ENCODE measurements at regions not wholly inside any gene's neighbourhood (a gene's known extent, or its start where the extent isn't known, plus 50 kb on each side); places are given as distances from the start of the nearest gene placed in this dataset.
"Not testable (repeated sequence)": the region's sequence is repeated elsewhere in the genome, so short reads cannot be mapped to it uniquely, and the experiment has no call there.

- H3K27ac ChIP-seq (ENCODE audit: control insufficient read depth, insufficient read depth); ATAC-seq; DNase-seq (ENCODE audit: low read depth, low spot score); H3K4me1 ChIP-seq (ENCODE audit: control insufficient read depth, insufficient read depth, low read length); POLR2A ChIA-PET; RAD21 ChIA-PET (ENCODE audit: unreplicated experiment); H3K4me3 ChIP-seq; H3K27me3 ChIP-seq (replicated peaks in 1 of 2; ENCODE audit: control insufficient read depth in 2 of 2, insufficient read depth in 2 of 2, low read length in 1 of 2); BruUV-seq (replicated peaks); H3K4me2 ChIP-seq (ENCODE audit: control insufficient read depth, insufficient read depth); H3K36me3 ChIP-seq (ENCODE audit: control insufficient read depth in 2 of 2, insufficient read depth in 2 of 2, low read length in 1 of 2); H3K9ac ChIP-seq (ENCODE audit: control insufficient read depth, insufficient read depth, low read length); H3K9me3 ChIP-seq (replicated peaks; ENCODE audit: control insufficient read depth, insufficient read depth, low read length); H3K79me2 ChIP-seq (ENCODE audit: control insufficient read depth, insufficient read depth, low read length); H4K20me1 ChIP-seq (ENCODE audit: control insufficient read depth, insufficient read depth); H2AFZ ChIP-seq (ENCODE audit: control insufficient read depth, low read depth, low read length); FAIRE-seq; SMC1A ChIA-PET (ENCODE audit: uncharacterized antibody, unreplicated experiment): not testable (repeated sequence)
- CTCF ChIA-PET = interaction anchor here (5.3 kb wide), 1 partner anchor 527 kb away, joined by 57 read pairs; no protein-coding TSS in a partner anchor
- 0% methylated on average over 1 of the region's 1 CpG for WGBS (ENCODE audit: insufficient coverage, insufficient replicate concordance, low lambda C conversion rate, missing lambda C conversion rate)
- TF ChIP-seq SPI1 (IDR thresholded peaks at IDR 0.05; ENCODE audit: borderline replicate concordance, insufficient read depth, low read depth, low read length) = peak; percentile 63
- intact Hi-C loops (cut with micrococcal nuclease; ENCODE audit: unreplicated experiment) = loop anchor here (10.0 kb wide), 1 partner anchor 972 kb away; no protein-coding TSS in a partner anchor
- in situ Hi-C loops (cut with MboI) = loop anchor here (25.0 kb wide), 2 partner anchors 710 to 885 kb away; no protein-coding TSS in a partner anchor
Measured at GRCh38 chrX:78552628-78553027, 106.5 kb downstream of the RTL3 start.

DNA sequence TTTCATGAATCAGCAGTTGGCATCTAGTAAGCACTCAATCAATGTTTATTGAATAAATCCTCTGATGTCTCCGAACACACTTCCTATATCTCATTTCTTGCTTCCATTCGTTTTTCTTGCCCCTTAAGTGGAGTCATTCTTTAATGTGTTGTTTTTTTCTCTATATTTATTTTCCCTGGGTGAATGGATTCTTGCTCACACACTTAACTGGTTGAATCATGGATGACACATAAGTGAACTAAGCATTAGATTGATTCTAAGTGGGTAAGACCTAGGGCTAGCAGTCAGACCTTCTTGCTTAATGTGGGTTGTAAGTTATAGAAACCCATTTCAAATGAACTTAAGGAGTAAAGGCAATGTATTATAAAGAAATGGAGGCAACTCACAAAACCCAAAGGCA, 111.1 kb downstream of the RTL3 start:
- in situ Hi-C loops (cut with MboI) (no loop called here), intact Hi-C loops (cut with micrococcal nuclease; ENCODE audit: unreplicated experiment) (no loop called here)
- Histone ChIP-seq H3K36me3 (ENCODE audit: control insufficient read depth in 2 of 2, insufficient read depth in 2 of 2, low read length in 1 of 2) (no peaks in the 10 kb centered on the region), H3K4me1 (ENCODE audit: control insufficient read depth, insufficient read depth, low read length) (no peaks in the 10 kb centered on the region), H3K9me3 (replicated peaks; ENCODE audit: control insufficient read depth, insufficient read depth, low read length) (no peaks in the 10 kb centered on the region; the same call in 2 of the 3 replicates), H4K20me1 (ENCODE audit: control insufficient read depth, insufficient read depth) (no peaks in the 10 kb centered on the region), H3K27ac (ENCODE audit: control insufficient read depth, insufficient read depth) (no peak overlapping the region), H3K27me3 (replicated peaks in 1 of 2; ENCODE audit: control insufficient read depth in 2 of 2, insufficient read depth in 2 of 2, low read length in 1 of 2) (no peaks in the 10 kb centered on the region), H3K4me2 (ENCODE audit: control insufficient read depth, insufficient read depth) (no peak overlapping the region), H3K79me2 (ENCODE audit: control insufficient read depth, insufficient read depth, low read length) (no peaks in the 10 kb centered on the region), H3K9ac (ENCODE audit: control insufficient read depth, insufficient read depth, low read length) (no peak overlapping the region), H3K4me3 (no peak overlapping the region), H2AFZ (ENCODE audit: control insufficient read depth, low read depth, low read length) (no peak overlapping the region)
- ATAC-seq = no peak
- CTCF ChIA-PET = no interaction called here
- no peak for FAIRE-seq
- WGBS (ENCODE audit: insufficient coverage, insufficient replicate concordance, low lambda C conversion rate, missing lambda C conversion rate) = 25% methylated on average over 2 of the region's 2 CpGs
- DNase-seq (ENCODE audit: low read depth, low spot score) = no peak
- no TSS peak for BruUV-seq (replicated peaks)
- TF ChIP-seq CHD1 (IDR thresholded peaks at IDR 0.05; ENCODE audit: low read depth, low read length) = no peak
- TF ChIP-seq, protein P1, sequence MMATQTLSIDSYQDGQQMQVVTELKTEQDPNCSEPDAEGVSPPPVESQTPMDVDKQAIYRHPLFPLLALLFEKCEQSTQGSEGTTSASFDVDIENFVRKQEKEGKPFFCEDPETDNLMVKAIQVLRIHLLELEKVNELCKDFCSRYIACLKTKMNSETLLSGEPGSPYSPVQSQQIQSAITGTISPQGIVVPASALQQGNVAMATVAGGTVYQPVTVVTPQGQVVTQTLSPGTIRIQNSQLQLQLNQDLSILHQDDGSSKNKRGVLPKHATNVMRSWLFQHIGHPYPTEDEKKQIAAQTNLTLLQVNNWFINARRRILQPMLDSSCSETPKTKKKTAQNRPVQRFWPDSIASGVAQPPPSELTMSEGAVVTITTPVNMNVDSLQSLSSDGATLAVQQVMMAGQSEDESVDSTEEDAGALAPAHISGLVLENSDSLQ (IDR thresholded peaks at IDR 0.05) = no peak
- TF ChIP-seq PAX8 (IDR thresholded peaks at IDR 0.05) = no peak
- TF ChIP-seq, protein P2, sequence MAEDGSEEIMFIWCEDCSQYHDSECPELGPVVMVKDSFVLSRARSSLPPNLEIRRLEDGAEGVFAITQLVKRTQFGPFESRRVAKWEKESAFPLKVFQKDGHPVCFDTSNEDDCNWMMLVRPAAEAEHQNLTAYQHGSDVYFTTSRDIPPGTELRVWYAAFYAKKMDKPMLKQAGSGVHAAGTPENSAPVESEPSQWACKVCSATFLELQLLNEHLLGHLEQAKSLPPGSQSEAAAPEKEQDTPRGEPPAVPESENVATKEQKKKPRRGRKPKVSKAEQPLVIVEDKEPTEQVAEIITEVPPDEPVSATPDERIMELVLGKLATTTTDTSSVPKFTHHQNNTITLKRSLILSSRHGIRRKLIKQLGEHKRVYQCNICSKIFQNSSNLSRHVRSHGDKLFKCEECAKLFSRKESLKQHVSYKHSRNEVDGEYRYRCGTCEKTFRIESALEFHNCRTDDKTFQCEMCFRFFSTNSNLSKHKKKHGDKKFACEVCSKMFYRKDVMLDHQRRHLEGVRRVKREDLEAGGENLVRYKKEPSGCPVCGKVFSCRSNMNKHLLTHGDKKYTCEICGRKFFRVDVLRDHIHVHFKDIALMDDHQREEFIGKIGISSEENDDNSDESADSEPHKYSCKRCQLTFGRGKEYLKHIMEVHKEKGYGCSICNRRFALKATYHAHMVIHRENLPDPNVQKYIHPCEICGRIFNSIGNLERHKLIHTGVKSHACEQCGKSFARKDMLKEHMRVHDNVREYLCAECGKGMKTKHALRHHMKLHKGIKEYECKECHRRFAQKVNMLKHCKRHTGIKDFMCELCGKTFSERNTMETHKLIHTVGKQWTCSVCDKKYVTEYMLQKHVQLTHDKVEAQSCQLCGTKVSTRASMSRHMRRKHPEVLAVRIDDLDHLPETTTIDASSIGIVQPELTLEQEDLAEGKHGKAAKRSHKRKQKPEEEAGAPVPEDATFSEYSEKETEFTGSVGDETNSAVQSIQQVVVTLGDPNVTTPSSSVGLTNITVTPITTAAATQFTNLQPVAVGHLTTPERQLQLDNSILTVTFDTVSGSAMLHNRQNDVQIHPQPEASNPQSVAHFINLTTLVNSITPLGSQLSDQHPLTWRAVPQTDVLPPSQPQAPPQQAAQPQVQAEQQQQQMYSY (CRISPR knock-in tag; IDR thresholded peaks at IDR 0.05) = no peak
- TF ChIP-seq, protein P3, sequence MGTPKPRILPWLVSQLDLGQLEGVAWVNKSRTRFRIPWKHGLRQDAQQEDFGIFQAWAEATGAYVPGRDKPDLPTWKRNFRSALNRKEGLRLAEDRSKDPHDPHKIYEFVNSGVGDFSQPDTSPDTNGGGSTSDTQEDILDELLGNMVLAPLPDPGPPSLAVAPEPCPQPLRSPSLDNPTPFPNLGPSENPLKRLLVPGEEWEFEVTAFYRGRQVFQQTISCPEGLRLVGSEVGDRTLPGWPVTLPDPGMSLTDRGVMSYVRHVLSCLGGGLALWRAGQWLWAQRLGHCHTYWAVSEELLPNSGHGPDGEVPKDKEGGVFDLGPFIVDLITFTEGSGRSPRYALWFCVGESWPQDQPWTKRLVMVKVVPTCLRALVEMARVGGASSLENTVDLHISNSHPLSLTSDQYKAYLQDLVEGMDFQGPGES (IDR thresholded peaks at IDR 0.05) = no peak
- TF ChIP-seq SP1 (IDR thresholded peaks at IDR 0.05; ENCODE audit: low read depth, low read length) = no peak
- RAD21 ChIA-PET (ENCODE audit: unreplicated experiment) = no interaction called here
- SMC1A ChIA-PET (ENCODE audit: uncharacterized antibody, unreplicated experiment) = no interaction called here
- POLR2A ChIA-PET = no interaction called here
